Stimulated activated effector memory CD8-positive, alpha-beta T cell treated with anti-CD3 and anti-CD28 coated beads, Interleukin-12 subunit alpha, Interleukin-12 subunit beta, amount 100 ng/mL, for 72 hours (primary cell): ENCODE measurements at regions not wholly inside any gene's neighbourhood (a gene's known extent, or its start where the extent isn't known, plus 50 kb on each side); places are given as distances from the start of the nearest gene placed in this dataset.

Experiments
- ATAC-seq: fragments of 150-1000 bp; cut with Tn5 transposase; 2 replicates; pipeline ENCODE4 v1.10.0; 2021
- DNase-seq, 2 donors: peaks; one replicate each; pipeline ENCODE4 v3.0.0; 2021 to 2022; ENCODE audit warnings: low spot score in 2 of 2
- H3K27ac Mint-ChIP-seq: one replicate; pipeline ENCODE4 v1.8.0; 2022; ENCODE audit warnings: mild to moderate bottlenecking, mixed read lengths
- H3K36me3 Mint-ChIP-seq: one replicate; pipeline ENCODE4 v1.8.0; 2022; ENCODE audit warnings: mild to moderate bottlenecking, mixed read lengths
- H3K4me1 Mint-ChIP-seq: one replicate; pipeline ENCODE4 v1.8.0; 2022; ENCODE audit warnings: mixed read lengths
- H3K4me3 Mint-ChIP-seq: one replicate; pipeline ENCODE4 v1.8.0; 2022; ENCODE audit warnings: mild to moderate bottlenecking, mixed read lengths
- H3K9me3 Mint-ChIP-seq: one replicate; pipeline ENCODE4 v1.8.0; 2022; ENCODE audit warnings: mixed read lengths

GRCh38 chr2:41896186-41896846, 151.5 kb upstream of the PKDCC start:
- Mint-ChIP-seq H3K4me3 (peak overlapping the region; percentile 35), H3K27ac (peak overlapping the region; percentile 18), H3K4me1 (peaks cover 56% of the 10 kb centered on the region), H3K36me3 (no peaks in the 10 kb centered on the region), H3K9me3 (no peaks in the 10 kb centered on the region)
- DNase-seq = peak; percentile 18 to 76
- ATAC-seq = peak; percentile 99

- ATAC-seq (no peak), DNase-seq (no peak)
- Mint-ChIP-seq H3K9me3 (no peaks in the 10 kb centered on the region), H3K4me1 (peaks cover 46% of the 10 kb centered on the region), H3K4me3 (no peak overlapping the region), H3K36me3 (no peaks in the 10 kb centered on the region), H3K27ac (no peak overlapping the region)
Measured at GRCh38 chr2:41899189-41899588, 148.6 kb upstream of the PKDCC start.

GRCh38 chr2:41900101-41900577, 147.7 kb upstream of the PKDCC start:
- H3K4me1 Mint-ChIP-seq = peaks cover 38% of the 10 kb centered on the region
- no peaks in the 10 kb centered on the region for H3K9me3 Mint-ChIP-seq
- no peak for ATAC-seq
- no peaks in the 10 kb centered on the region for H3K36me3 Mint-ChIP-seq
- DNase-seq = no peak
- H3K27ac Mint-ChIP-seq = no peak overlapping the region
- no peak overlapping the region for H3K4me3 Mint-ChIP-seq

- no peak for DNase-seq
- H3K9me3 Mint-ChIP-seq = no peaks in the 10 kb centered on the region
- H3K36me3 Mint-ChIP-seq = no peaks in the 10 kb centered on the region
- H3K4me1 Mint-ChIP-seq = peaks cover 22% of the 10 kb centered on the region
- H3K27ac Mint-ChIP-seq = no peak overlapping the region
- H3K4me3 Mint-ChIP-seq = no peak overlapping the region
- no peak for ATAC-seq
Measured at GRCh38 chr2:41902897-41903296, 144.9 kb upstream of the PKDCC start.

- H3K36me3 Mint-ChIP-seq = no peaks in the 10 kb centered on the region
- no peak overlapping the region for H3K27ac Mint-ChIP-seq
- no peak overlapping the region for H3K4me3 Mint-ChIP-seq
- no peak for ATAC-seq
- peaks cover 25% of the 10 kb centered on the region for H3K4me1 Mint-ChIP-seq
- DNase-seq = no peak
- H3K9me3 Mint-ChIP-seq = no peaks in the 10 kb centered on the region
Measured at GRCh38 chr2:41903474-41904135, 144.2 kb upstream of the PKDCC start.

GRCh38 chr2:41904459-41904858, 143.4 kb upstream of the PKDCC start:
- DNase-seq (no peak), ATAC-seq (no peak)
- no peak overlapping the region for H3K27ac Mint-ChIP-seq
- H3K4me1 Mint-ChIP-seq = peaks cover 21% of the 10 kb centered on the region
- no peaks in the 10 kb centered on the region for H3K9me3 Mint-ChIP-seq
- no peaks in the 10 kb centered on the region for H3K36me3 Mint-ChIP-seq
- no peak overlapping the region for H3K4me3 Mint-ChIP-seq

GRCh38 chr2:41905597-41906337, 142.1 kb upstream of the PKDCC start:
- H3K36me3 Mint-ChIP-seq = no peaks in the 10 kb centered on the region
- peaks cover 26% of the 10 kb centered on the region for H3K4me1 Mint-ChIP-seq
- no peaks in the 10 kb centered on the region for H3K9me3 Mint-ChIP-seq
- ATAC-seq (no peak), DNase-seq (no peak)
- H3K27ac Mint-ChIP-seq = no peak overlapping the region
- no peak overlapping the region for H3K4me3 Mint-ChIP-seq

GRCh38 chr2:41906338-41906725, 141.5 kb upstream of the PKDCC start:
- DNase-seq = no peak

GRCh38 chr2:41907141-41907540, 140.7 kb upstream of the PKDCC start:
- no peak overlapping the region for H3K4me3 Mint-ChIP-seq
- no peaks in the 10 kb centered on the region for H3K9me3 Mint-ChIP-seq
- H3K4me1 Mint-ChIP-seq = peaks cover 26% of the 10 kb centered on the region
- H3K36me3 Mint-ChIP-seq = no peaks in the 10 kb centered on the region
- ATAC-seq (no peak), DNase-seq (no peak)
- no peak overlapping the region for H3K27ac Mint-ChIP-seq

More at GRCh38 chr2:41906338-41906725, 141.5 kb upstream of the PKDCC start:
- Mint-ChIP-seq H3K9me3 (no peaks in the 10 kb centered on the region), H3K4me1 (peaks cover 26% of the 10 kb centered on the region), H3K36me3 (no peaks in the 10 kb centered on the region), H3K27ac (no peak overlapping the region), H3K4me3 (no peak overlapping the region)
- ATAC-seq = no peak

GRCh38 chr2:41907771-41908207, 140.0 kb upstream of the PKDCC start:
- H3K27ac Mint-ChIP-seq = peak overlapping the region; percentile 38
- peaks cover 26% of the 10 kb centered on the region for H3K4me1 Mint-ChIP-seq
- H3K4me3 Mint-ChIP-seq = no peak overlapping the region
- no peaks in the 10 kb centered on the region for H3K9me3 Mint-ChIP-seq
- no peak for DNase-seq
- H3K36me3 Mint-ChIP-seq = no peaks in the 10 kb centered on the region
- ATAC-seq = peak; percentile 81

- Mint-ChIP-seq H3K36me3 (no peaks in the 10 kb centered on the region), H3K27ac (peak overlapping the region; percentile 38), H3K4me1 (peaks cover 26% of the 10 kb centered on the region), H3K4me3 (no peak overlapping the region), H3K9me3 (no peaks in the 10 kb centered on the region)
- ATAC-seq (peak; percentile 75), DNase-seq (no peak)
Measured at GRCh38 chr2:41908349-41908748, 139.5 kb upstream of the PKDCC start.

- no peak for DNase-seq
- H3K36me3 Mint-ChIP-seq = no peaks in the 10 kb centered on the region
- ATAC-seq = no peak
- H3K4me3 Mint-ChIP-seq = no peak overlapping the region
- H3K4me1 Mint-ChIP-seq = peaks cover 32% of the 10 kb centered on the region
- no peaks in the 10 kb centered on the region for H3K9me3 Mint-ChIP-seq
- no peak overlapping the region for H3K27ac Mint-ChIP-seq
Measured at GRCh38 chr2:41909584-41909983, 138.2 kb upstream of the PKDCC start.

- Mint-ChIP-seq H3K9me3 (no peaks in the 10 kb centered on the region), H3K4me3 (no peak overlapping the region), H3K36me3 (no peaks in the 10 kb centered on the region), H3K4me1 (peaks cover 34% of the 10 kb centered on the region), H3K27ac (no peak overlapping the region)
- peak; percentile 84 for ATAC-seq
- DNase-seq = no peak
Measured at GRCh38 chr2:41910126-41910525, 137.7 kb upstream of the PKDCC start.

- H3K4me1 Mint-ChIP-seq = peaks cover 34% of the 10 kb centered on the region
- no peaks in the 10 kb centered on the region for H3K36me3 Mint-ChIP-seq
- ATAC-seq (no peak), DNase-seq (no peak)
- H3K4me3 Mint-ChIP-seq = no peak overlapping the region
- no peak overlapping the region for H3K27ac Mint-ChIP-seq
- no peaks in the 10 kb centered on the region for H3K9me3 Mint-ChIP-seq
Measured at GRCh38 chr2:41911033-41911432, 136.8 kb upstream of the PKDCC start.

- Mint-ChIP-seq H3K4me1 (peaks cover 28% of the 10 kb centered on the region), H3K27ac (no peak overlapping the region), H3K9me3 (no peaks in the 10 kb centered on the region), H3K4me3 (no peak overlapping the region), H3K36me3 (no peaks in the 10 kb centered on the region)
- DNase-seq (no peak), ATAC-seq (no peak)
Measured at GRCh38 chr2:41912337-41912736, 135.5 kb upstream of the PKDCC start.

- no peaks in the 10 kb centered on the region for H3K36me3 Mint-ChIP-seq
- ATAC-seq = no peak
- no peak for DNase-seq
- no peaks in the 10 kb centered on the region for H3K9me3 Mint-ChIP-seq
- H3K4me1 Mint-ChIP-seq = peaks cover 24% of the 10 kb centered on the region
- H3K27ac Mint-ChIP-seq = no peak overlapping the region
- H3K4me3 Mint-ChIP-seq = no peak overlapping the region
Measured at GRCh38 chr2:41912776-41913175, 135.0 kb upstream of the PKDCC start.
